MM.1S (cell line): ENCODE measurements at regions not wholly inside any gene's neighbourhood (a gene's known extent, or its start where the extent isn't known, plus 50 kb on each side); places are given as distances from the start of the nearest gene placed in this dataset.

Source experiments
- DNase-seq: peaks from one replicate; pipeline ENCODE4 v3.0.0-alpha.2; 2015
- H2AFZ ChIP-seq: fragments of 300-600 bp; sonication (generic); 2 replicates; pipeline ENCODE4 v1.6.0; 2016; ENCODE audit warnings: antibody characterized with exemption, low read length
- H3F3A ChIP-seq: fragments of 300-600 bp; sonication (generic); 2 replicates; pipeline ENCODE4 v1.6.1; 2016; ENCODE audit warnings: mild to moderate bottlenecking, antibody characterized with exemption, low read length, moderate library complexity, mixed read lengths; ENCODE audit not compliant: insufficient read depth
- H3K27ac ChIP-seq: fragments of 300-600 bp; sonication (generic); 2 replicates; pipeline ENCODE4 v1.5.1; 2016; ENCODE audit warnings: mild to moderate bottlenecking, low read length
- H3K27me3 ChIP-seq: fragments of 300-600 bp; sonication (generic); replicated peaks from 2 replicates; pipeline ENCODE4 v1.6.0; 2016; ENCODE audit warnings: low read length; ENCODE audit not compliant: insufficient read depth
- H3K36me3 ChIP-seq: fragments of 300-600 bp; sonication (generic); replicated peaks from 2 replicates; pipeline ENCODE4 v1.6.1; 2016; ENCODE audit warnings: mild to moderate bottlenecking, low read length, mixed read lengths; ENCODE audit not compliant: insufficient read depth
- H3K4me1 ChIP-seq: fragments of 300-600 bp; sonication (generic); 2 replicates; pipeline ENCODE4 v1.6.1; 2016; ENCODE audit warnings: low read length, mixed read lengths
- H3K4me2 ChIP-seq: fragments of 300-600 bp; sonication (generic); 2 replicates; pipeline ENCODE4 v1.6.0; 2016; ENCODE audit warnings: low read depth, low read length
- H3K4me3 ChIP-seq: fragments of 300-600 bp; sonication (generic); 2 replicates; pipeline ENCODE4 v1.5.1; 2016; ENCODE audit warnings: low read length, mixed read lengths
- H3K79me2 ChIP-seq: fragments of 300-600 bp; sonication (generic); 2 replicates; pipeline ENCODE4 v1.6.1; 2016; ENCODE audit warnings: mixed run types, low read length, mixed read lengths
- H3K9ac ChIP-seq: fragments of 300-600 bp; sonication (generic); 2 replicates; pipeline ENCODE4 v1.6.1; 2016; ENCODE audit warnings: low read length, mixed read lengths
- H3K9me2 ChIP-seq: fragments of 300-600 bp; sonication (generic); replicated peaks from 2 replicates; pipeline ENCODE4 v1.6.1; 2016; ENCODE audit warnings: mild to moderate bottlenecking, low read length, mixed read lengths; ENCODE audit not compliant: insufficient read depth
- H3K9me3 ChIP-seq: fragments of 300-600 bp; sonication (generic); replicated peaks from 2 replicates; pipeline ENCODE4 v1.6.1; 2016; ENCODE audit warnings: mild to moderate bottlenecking, low read length, mixed read lengths; ENCODE audit not compliant: insufficient read depth
- H4K20me1 ChIP-seq: fragments of 300-600 bp; sonication (generic); 2 replicates; pipeline ENCODE4 v1.6.1; 2016; ENCODE audit warnings: mild to moderate bottlenecking, low read length, moderate library complexity, mixed read lengths; ENCODE audit not compliant: insufficient read depth
- EZH2 ChIP-seq: fragments of 300-600 bp; sonication (generic); optimal IDR thresholded peaks from 2 replicates; pipeline ENCODE3; 2017; ENCODE audit warnings: low read depth, mild to moderate bottlenecking, antibody characterized with exemption, low read length, mixed read lengths
- EZH2phosphoT487 ChIP-seq: fragments of 300-600 bp; sonication (generic); IDR thresholded peaks from 2 replicates; pipeline ENCODE4 v1.6.1; 2018; ENCODE audit warnings: antibody characterized with exemption, low read length
- TF ChIP-seq, protein P1 (sequence below): fragments of 300-600 bp; sonication (generic); IDR thresholded peaks from 2 replicates; pipeline ENCODE4 v1.5.1; 2016; ENCODE audit warnings: antibody characterized with exemption, low read length, mixed read lengths

DNA sequence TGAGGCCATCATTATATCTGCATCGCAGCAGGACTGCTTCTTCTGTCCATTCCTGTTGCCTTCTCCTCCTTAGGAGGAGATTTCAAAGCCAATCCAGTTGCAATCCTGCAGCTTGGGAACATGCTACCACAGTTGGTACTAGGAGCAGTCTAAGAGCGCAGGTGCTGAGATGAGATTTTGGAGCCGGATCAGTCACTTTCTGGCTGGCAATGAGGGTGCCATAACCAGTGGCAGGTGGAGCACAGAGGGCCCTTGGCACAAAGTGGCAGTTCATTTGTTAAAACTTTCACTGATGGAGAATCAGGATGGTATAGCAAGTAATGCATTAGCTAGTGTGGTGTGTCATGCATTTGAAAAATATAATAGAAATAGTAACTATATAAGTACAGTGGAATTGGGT, 173.7 kb upstream of the ATP5MC3 start:
- H3K36me3 ChIP-seq = no peaks in the 10 kb centered on the region
- H3K4me1 ChIP-seq = no peaks in the 10 kb centered on the region; the same call in 1 of the 2 replicates
- no peak overlapping the region for H2AFZ ChIP-seq
- H3K27me3 ChIP-seq = no peaks in the 10 kb centered on the region
- H3K4me3 ChIP-seq = no peak overlapping the region
- no peaks in the 10 kb centered on the region for H3K9me3 ChIP-seq
- no peak overlapping the region for H3K27ac ChIP-seq
- H4K20me1 ChIP-seq = no peaks in the 10 kb centered on the region
- no peaks in the 10 kb centered on the region for H3K79me2 ChIP-seq
- H3K4me2 ChIP-seq = no peak overlapping the region
- TF ChIP-seq EZH2phosphoT487 = no peak
- TF ChIP-seq, protein P1, sequence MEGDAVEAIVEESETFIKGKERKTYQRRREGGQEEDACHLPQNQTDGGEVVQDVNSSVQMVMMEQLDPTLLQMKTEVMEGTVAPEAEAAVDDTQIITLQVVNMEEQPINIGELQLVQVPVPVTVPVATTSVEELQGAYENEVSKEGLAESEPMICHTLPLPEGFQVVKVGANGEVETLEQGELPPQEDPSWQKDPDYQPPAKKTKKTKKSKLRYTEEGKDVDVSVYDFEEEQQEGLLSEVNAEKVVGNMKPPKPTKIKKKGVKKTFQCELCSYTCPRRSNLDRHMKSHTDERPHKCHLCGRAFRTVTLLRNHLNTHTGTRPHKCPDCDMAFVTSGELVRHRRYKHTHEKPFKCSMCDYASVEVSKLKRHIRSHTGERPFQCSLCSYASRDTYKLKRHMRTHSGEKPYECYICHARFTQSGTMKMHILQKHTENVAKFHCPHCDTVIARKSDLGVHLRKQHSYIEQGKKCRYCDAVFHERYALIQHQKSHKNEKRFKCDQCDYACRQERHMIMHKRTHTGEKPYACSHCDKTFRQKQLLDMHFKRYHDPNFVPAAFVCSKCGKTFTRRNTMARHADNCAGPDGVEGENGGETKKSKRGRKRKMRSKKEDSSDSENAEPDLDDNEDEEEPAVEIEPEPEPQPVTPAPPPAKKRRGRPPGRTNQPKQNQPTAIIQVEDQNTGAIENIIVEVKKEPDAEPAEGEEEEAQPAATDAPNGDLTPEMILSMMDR = no peak
- TF ChIP-seq EZH2 = no peak
- DNase-seq = no peak
- no peaks in the 10 kb centered on the region for H3K9me2 ChIP-seq
- no peak overlapping the region for H3K9ac ChIP-seq
- no peaks in the 10 kb centered on the region for H3F3A ChIP-seq

DNA sequence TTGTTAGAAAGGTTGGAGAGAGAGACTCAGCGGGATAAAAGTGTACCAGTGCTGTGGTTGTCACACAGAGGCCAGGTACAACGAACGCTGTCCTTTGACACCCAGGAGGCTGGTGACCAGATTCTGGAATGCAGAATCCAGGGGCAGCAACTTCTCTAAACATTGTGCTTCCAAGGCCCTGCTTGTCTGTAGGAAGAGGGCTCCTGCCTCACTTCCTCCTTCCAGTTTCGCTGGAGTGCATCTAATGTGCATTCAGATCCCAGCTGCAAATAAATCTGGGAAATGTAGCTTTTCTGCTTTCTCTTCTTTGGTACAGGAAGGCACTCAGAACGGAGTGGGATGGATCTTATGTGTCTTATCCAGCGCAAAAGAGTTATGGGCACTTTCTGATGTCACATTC, 171.8 kb upstream of the ATP5MC3 start:
- Histone ChIP-seq H3K36me3 (no peaks in the 10 kb centered on the region), H3K4me2 (no peak overlapping the region), H3K9me2 (no peaks in the 10 kb centered on the region)

DNA sequence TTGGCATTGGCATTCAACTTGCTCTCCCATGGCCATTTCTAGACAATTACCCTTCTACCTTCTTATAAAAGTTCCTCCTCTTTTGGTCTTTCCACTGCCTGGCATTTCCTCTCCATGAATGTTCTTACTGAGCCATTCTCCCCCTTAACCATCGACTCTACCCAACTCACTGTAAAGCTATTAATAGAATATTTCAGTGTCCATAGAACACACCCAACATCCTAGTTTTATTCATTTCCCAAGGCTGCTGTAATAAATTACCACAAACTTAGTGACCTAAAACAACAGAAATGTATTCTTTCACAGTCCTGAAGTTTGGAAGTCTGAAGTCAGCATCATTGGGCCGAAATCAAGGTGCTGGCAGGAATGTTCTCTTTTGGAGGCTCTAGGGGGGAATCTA, 170.0 kb upstream of the ATP5MC3 start:
- TF ChIP-seq EZH2 (no peak), EZH2phosphoT487 (no peak)
- TF ChIP-seq, protein P1 = no peak
- H3K27ac ChIP-seq = no peak overlapping the region
- H3K36me3 ChIP-seq = no peaks in the 10 kb centered on the region
- H3K9me2 ChIP-seq = no peaks in the 10 kb centered on the region
- no peak overlapping the region for H3K9ac ChIP-seq
- H2AFZ ChIP-seq = no peak overlapping the region
- no peaks in the 10 kb centered on the region for H3K27me3 ChIP-seq
- H3K4me1 ChIP-seq = no peaks in the 10 kb centered on the region
- H3K4me2 ChIP-seq = no peak overlapping the region
- H3K9me3 ChIP-seq = no peaks in the 10 kb centered on the region
- no peaks in the 10 kb centered on the region for H3K79me2 ChIP-seq
- H4K20me1 ChIP-seq = no peaks in the 10 kb centered on the region
- no peak for DNase-seq
- H3F3A ChIP-seq = no peaks in the 10 kb centered on the region
- H3K4me3 ChIP-seq = no peak overlapping the region

More for the DNA sequence above, 171.8 kb upstream of the ATP5MC3 start:
- DNase-seq = no peak
- TF ChIP-seq EZH2 = no peak
- no peak for TF ChIP-seq EZH2phosphoT487
- TF ChIP-seq, protein P1 = no peak
- H3F3A ChIP-seq = no peaks in the 10 kb centered on the region
- no peak overlapping the region for H3K9ac ChIP-seq
- no peaks in the 10 kb centered on the region for H4K20me1 ChIP-seq
- no peaks in the 10 kb centered on the region for H3K27me3 ChIP-seq
- no peaks in the 10 kb centered on the region for H3K9me3 ChIP-seq
- H3K4me3 ChIP-seq = no peak overlapping the region
- no peak overlapping the region for H2AFZ ChIP-seq
- no peak overlapping the region for H3K27ac ChIP-seq
- no peaks in the 10 kb centered on the region for H3K4me1 ChIP-seq
- no peaks in the 10 kb centered on the region for H3K79me2 ChIP-seq
